Endothelial cell of umbilical vein (primary cell): ENCODE measurements at regions not wholly inside any gene's neighbourhood (a gene's known extent, or its start where the extent isn't known, plus 50 kb on each side); places are given as distances from the start of the nearest gene placed in this dataset.

Source experiments
- BruUV-seq: library from RNA; stranded (reverse); fragments of 400-500 nt; replicated peaks from 2 replicates; lab custom pipeline; 2021; lab: Mats Ljungman, UMichigan
- CTCF ChIA-PET: fragments of 300-600, 350-600 bp; sonication (Branson Sonifier 250); formaldehyde crosslinking; loops from one replicate; lab custom pipeline; 2021; ENCODE audit warnings: antibody characterized with exemption, inconsistent platforms; lab: Charles Lee
- POLR2A ChIA-PET: fragments of 300-600, 350-600 bp; sonication (Branson Sonifier 250); formaldehyde crosslinking; loops from one replicate; lab custom pipeline; 2021; ENCODE audit warnings: antibody characterized with exemption, inconsistent platforms; lab: Charles Lee
- DNase-seq: peaks from one replicate; pipeline ENCODE4 v3.0.0-alpha.2; 2011; ENCODE audit warnings: low read depth, low spot score
- FAIRE-seq: peaks from 2 replicates; lab custom pipeline; 2011; peaks lifted over from hg19 to GRCh38; lab: Jason Lieb, UNC
- H2AFZ ChIP-seq: 2 replicates; pipeline ENCODE4 v1.6.0; 2012; ENCODE audit warnings: low read depth, low read length, control low read depth, inconsistent platforms
- H3K27ac ChIP-seq: 2 replicates; pipeline ENCODE4 v1.5.1; 2011; ENCODE audit warnings: low read depth, mild to moderate bottlenecking, control low read depth, low read length, moderate library complexity; ENCODE audit not compliant: insufficient read depth
- H3K27me3 ChIP-seq, 2 experiments: 2 replicates each; pipeline versions ENCODE4 v1.6.0 to v1.6.1; 2011; ENCODE audit warnings: low read length in 2 of 2, mixed read lengths in 1 of 2; ENCODE audit not compliant: control insufficient read depth in 2 of 2, insufficient read depth in 2 of 2
- H3K36me3 ChIP-seq, 2 experiments: 2 replicates in 1 of 2; 3 replicates in 1 of 2; pipeline ENCODE4 v1.5.1; 2011; ENCODE audit warnings: low read length in 2 of 2, mild to moderate bottlenecking in 1 of 2, moderate library complexity in 1 of 2; ENCODE audit not compliant: control insufficient read depth in 2 of 2, insufficient read depth in 2 of 2; ENCODE audit errors: extremely low read depth in 1 of 2
- H3K4me1 ChIP-seq: 3 replicates; pipeline ENCODE4 v1.5.1; 2011; ENCODE audit warnings: mild to moderate bottlenecking, low read length; ENCODE audit not compliant: control insufficient read depth, insufficient read depth; ENCODE audit errors: extremely low read depth
- H3K4me2 ChIP-seq: 2 replicates; pipeline ENCODE4 v1.6.1; 2011; ENCODE audit warnings: low read length, control low read depth, mixed read lengths; ENCODE audit not compliant: insufficient read depth
- H3K4me3 ChIP-seq, 3 experiments: fragments of 200-600 bp in 1 of 3; sonication (generic), shearing (Covaris generic) in 1 of 3; replicated peaks in 1 of 3; 2 replicates each; pipeline ENCODE4 v1.5.1; 2011 to 2016; ENCODE audit warnings: control low read depth in 3 of 3, low read length in 3 of 3, mild to moderate bottlenecking in 2 of 3, inconsistent platforms in 1 of 3, low read depth in 1 of 3, moderate library complexity in 1 of 3; ENCODE audit not compliant: insufficient read depth in 1 of 3
- H3K79me2 ChIP-seq: 2 replicates; pipeline ENCODE4 v1.6.0; 2012; ENCODE audit warnings: low read length, inconsistent platforms; ENCODE audit not compliant: control insufficient read depth, insufficient read depth
- H3K9ac ChIP-seq: replicated peaks from 2 replicates; pipeline ENCODE3; 2011; ENCODE audit warnings: low read length, control low read depth; ENCODE audit not compliant: insufficient read depth; ENCODE audit errors: extremely low read depth
- H3K9me1 ChIP-seq: replicated peaks from 3 replicates; pipeline ENCODE4 v1.6.0; 2011; ENCODE audit warnings: mild to moderate bottlenecking, low read length; ENCODE audit not compliant: control insufficient read depth, insufficient read depth; ENCODE audit errors: extremely low read depth
- H3K9me3 ChIP-seq: replicated peaks from 2 replicates; pipeline ENCODE4 v1.5.1; 2012; ENCODE audit warnings: low read length, inconsistent platforms; ENCODE audit not compliant: control insufficient read depth, insufficient read depth
- H4K20me1 ChIP-seq: replicated peaks from 2 replicates; pipeline ENCODE3; 2011; ENCODE audit warnings: mild to moderate bottlenecking, low read length; ENCODE audit not compliant: control insufficient read depth, insufficient read depth; ENCODE audit errors: extremely low read depth
- EZH2 ChIP-seq: IDR thresholded peaks from 2 replicates; pipeline ENCODE4 v1.6.1; 2012; ENCODE audit warnings: borderline replicate concordance, low read depth, mild to moderate bottlenecking, moderate library complexity, low read length, inconsistent platforms; ENCODE audit not compliant: severe bottlenecking
- FOS ChIP-seq: IDR thresholded peaks from 2 replicates; pipeline ENCODE4 v1.6.1; 2011; ENCODE audit warnings: mild to moderate bottlenecking, low read length, moderate library complexity, borderline replicate concordance; ENCODE audit not compliant: insufficient read depth
- GATA2 ChIP-seq: IDR thresholded peaks from 2 replicates; pipeline ENCODE4 v1.7.0; 2011; ENCODE audit warnings: low read depth, mild to moderate bottlenecking, moderate library complexity, mixed read lengths, low read length; ENCODE audit not compliant: insufficient read length, insufficient read depth
- JUN ChIP-seq: IDR thresholded peaks from 2 replicates; pipeline ENCODE4 v1.6.1; 2011; ENCODE audit warnings: borderline replicate concordance, low read depth; ENCODE audit not compliant: insufficient read length, insufficient read depth
- MYC ChIP-seq: IDR thresholded peaks from one replicate; pipeline ENCODE4 v1.6.1; 2011; ENCODE audit warnings: mild to moderate bottlenecking, low read depth, low read length
- POLR2A ChIP-seq: IDR thresholded peaks from 2 replicates; pipeline ENCODE4 v1.6.1; 2012; ENCODE audit warnings: low read depth, mild to moderate bottlenecking, control low read depth, low read length
- POLR2AphosphoS5 ChIP-seq: IDR thresholded peaks from 2 replicates; pipeline ENCODE4 v1.6.1; 2012; ENCODE audit warnings: low read depth, mild to moderate bottlenecking, control low read depth, low read length, moderate library complexity; ENCODE audit not compliant: insufficient read depth
- dilution Hi-C: fragments of 300-500 bp; cut with MboI; formaldehyde crosslinking; loops from one replicate; pipeline ENCODE4 v1.15.0; 2019; ENCODE audit warnings: low sequenced_read_pairs; ENCODE audit not compliant: extremely low pct_ligation_motif_present
- intact Hi-C: fragments of 100-400 bp; cut with micrococcal nuclease; formaldehyde crosslinking; loops from one replicate; pipeline ENCODE4 v1.10.0; 2022
- TF ChIP-seq, protein P1 (sequence below): IDR thresholded peaks from 2 replicates; pipeline ENCODE4 v1.6.1; 2011; ENCODE audit not compliant: insufficient read depth, insufficient read length
- TF ChIP-seq, protein P2 (sequence below), 2 donors: IDR thresholded peaks; 1 replicate in 1 of 2; 2 replicates in 1 of 2; pipeline ENCODE4 v1.5.1; 2011; ENCODE audit warnings: low read length in 2 of 2, mild to moderate bottlenecking in 2 of 2, moderate library complexity in 2 of 2, control low read depth in 1 of 2, inconsistent platforms in 1 of 2, low read depth in 1 of 2; ENCODE audit not compliant: insufficient read depth in 1 of 2; ENCODE audit errors: extremely low read depth in 1 of 2

DNA sequence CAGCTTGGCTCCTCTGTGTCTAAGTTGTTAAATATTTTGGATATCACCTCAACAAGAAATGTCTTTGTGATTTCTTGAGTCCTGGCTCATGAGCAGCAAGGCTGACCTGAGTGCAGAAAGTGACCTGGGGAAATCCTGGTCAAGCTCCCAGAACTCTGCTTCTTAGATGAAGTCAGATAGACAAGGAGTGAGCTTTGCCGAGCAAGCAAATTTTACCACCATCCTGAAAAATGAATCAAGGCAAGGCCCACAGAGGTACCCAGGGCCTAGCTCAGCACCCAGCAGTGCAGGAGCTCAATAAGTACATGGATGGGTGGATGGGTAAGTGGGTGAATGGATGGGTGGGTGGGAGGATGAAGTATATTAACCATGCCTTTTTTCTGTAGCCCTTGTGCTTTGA is 291.8 kb downstream of the UACA start:
- dilution Hi-C loops = no loop called here
- H3K4me1 ChIP-seq = peaks cover 26% of the 10 kb centered on the region
- H3K36me3 ChIP-seq = no peaks in the 10 kb centered on the region
- H4K20me1 ChIP-seq = no peaks in the 10 kb centered on the region
- H3K79me2 ChIP-seq = no peaks in the 10 kb centered on the region
- ChIA-PET POLR2A (no interaction called here), CTCF (interaction anchor here (1.1 to 1.8 kb wide), 2 partner anchors 17 to 18 kb away, joined by 3 to 8 read pairs; no protein-coding TSS in a partner anchor)
- H3K9me3 ChIP-seq = no peaks in the 10 kb centered on the region
- H3K9me1 ChIP-seq = no peaks in the 10 kb centered on the region
- DNase-seq = no peak
- no TSS peak for BruUV-seq
- FAIRE-seq = no peak
- no peak overlapping the region for H3K4me3 ChIP-seq
- no peak overlapping the region for H3K27ac ChIP-seq
- H3K27me3 ChIP-seq = no peaks in the 10 kb centered on the region
- intact Hi-C loops = loop anchor here (10.0 kb wide), 1 partner anchor 717 kb away; no protein-coding TSS in a partner anchor
- H3K9ac ChIP-seq = no peak overlapping the region
- H3K4me2 ChIP-seq = no peak overlapping the region
- H2AFZ ChIP-seq = no peak overlapping the region
- TF ChIP-seq JUN = no peak
- TF ChIP-seq MYC = no peak
- no peak for TF ChIP-seq EZH2
- TF ChIP-seq, protein P1, sequence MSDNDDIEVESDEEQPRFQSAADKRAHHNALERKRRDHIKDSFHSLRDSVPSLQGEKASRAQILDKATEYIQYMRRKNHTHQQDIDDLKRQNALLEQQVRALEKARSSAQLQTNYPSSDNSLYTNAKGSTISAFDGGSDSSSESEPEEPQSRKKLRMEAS = no peak
- TF ChIP-seq POLR2A = no peak
- TF ChIP-seq, protein P2, sequence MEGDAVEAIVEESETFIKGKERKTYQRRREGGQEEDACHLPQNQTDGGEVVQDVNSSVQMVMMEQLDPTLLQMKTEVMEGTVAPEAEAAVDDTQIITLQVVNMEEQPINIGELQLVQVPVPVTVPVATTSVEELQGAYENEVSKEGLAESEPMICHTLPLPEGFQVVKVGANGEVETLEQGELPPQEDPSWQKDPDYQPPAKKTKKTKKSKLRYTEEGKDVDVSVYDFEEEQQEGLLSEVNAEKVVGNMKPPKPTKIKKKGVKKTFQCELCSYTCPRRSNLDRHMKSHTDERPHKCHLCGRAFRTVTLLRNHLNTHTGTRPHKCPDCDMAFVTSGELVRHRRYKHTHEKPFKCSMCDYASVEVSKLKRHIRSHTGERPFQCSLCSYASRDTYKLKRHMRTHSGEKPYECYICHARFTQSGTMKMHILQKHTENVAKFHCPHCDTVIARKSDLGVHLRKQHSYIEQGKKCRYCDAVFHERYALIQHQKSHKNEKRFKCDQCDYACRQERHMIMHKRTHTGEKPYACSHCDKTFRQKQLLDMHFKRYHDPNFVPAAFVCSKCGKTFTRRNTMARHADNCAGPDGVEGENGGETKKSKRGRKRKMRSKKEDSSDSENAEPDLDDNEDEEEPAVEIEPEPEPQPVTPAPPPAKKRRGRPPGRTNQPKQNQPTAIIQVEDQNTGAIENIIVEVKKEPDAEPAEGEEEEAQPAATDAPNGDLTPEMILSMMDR (IDR thresholded peaks at IDR 0.05; ENCODE audit: extremely low read depth in 1 of 2, insufficient read depth in 1 of 2, low read depth in 1 of 2, low read length in 2 of 2) = no peak
- no peak for TF ChIP-seq GATA2
- no peak for TF ChIP-seq POLR2AphosphoS5
- TF ChIP-seq FOS = no peak
